ENCODE measurements at regions not wholly inside any gene's neighbourhood (a gene's known extent, or its start where the extent isn't known, plus 50 kb on each side); places are given as distances from the start of the nearest gene placed in this dataset.

DNA sequence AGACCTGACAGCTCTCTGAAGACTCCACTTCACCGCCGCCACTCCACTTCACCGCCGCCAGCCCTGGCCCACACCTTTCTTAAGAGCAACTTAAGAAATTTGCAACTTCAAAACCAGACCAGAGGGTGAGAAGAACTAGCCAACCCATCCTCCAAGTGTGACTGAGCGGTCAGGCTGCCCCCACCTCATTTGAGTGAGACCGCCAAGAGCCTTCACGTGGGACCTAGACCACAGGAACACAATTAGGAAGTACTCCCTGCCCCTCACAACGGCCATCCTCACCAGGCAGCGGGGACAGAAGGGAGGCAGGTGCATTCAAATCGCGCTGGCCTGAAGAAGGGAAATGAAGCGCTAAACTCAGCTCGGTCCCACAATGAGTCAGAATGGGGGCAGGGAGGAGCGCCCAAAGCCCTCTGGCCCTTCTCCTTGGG lies 156.8 kb upstream of the BCL6 start:
- 87 to 97% methylated on average over 11 to 12 of the region's 14 CpGs for WGBS, 2 experiments (ENCODE audit: insufficient coverage in 2 of 2)
- Histone ChIP-seq H3K36me3 (ENCODE audit: control insufficient read depth, insufficient read depth, low read length) (no peaks in the 10 kb centered on the region), H3K4me1 (ENCODE audit: control insufficient read depth, insufficient read depth, low read length, poor library complexity, severe bottlenecking) (no peaks in the 10 kb centered on the region), H3K4me3 (ENCODE audit: extremely low read depth, insufficient read depth, low read length, poor library complexity, severe bottlenecking) (no peak overlapping the region), H3K27ac (ENCODE audit: low read depth, low read length, severe bottlenecking) (no peak overlapping the region), H3K9me3 (ENCODE audit: control insufficient read depth, low read length) (no peaks in the 10 kb centered on the region)

DNA sequence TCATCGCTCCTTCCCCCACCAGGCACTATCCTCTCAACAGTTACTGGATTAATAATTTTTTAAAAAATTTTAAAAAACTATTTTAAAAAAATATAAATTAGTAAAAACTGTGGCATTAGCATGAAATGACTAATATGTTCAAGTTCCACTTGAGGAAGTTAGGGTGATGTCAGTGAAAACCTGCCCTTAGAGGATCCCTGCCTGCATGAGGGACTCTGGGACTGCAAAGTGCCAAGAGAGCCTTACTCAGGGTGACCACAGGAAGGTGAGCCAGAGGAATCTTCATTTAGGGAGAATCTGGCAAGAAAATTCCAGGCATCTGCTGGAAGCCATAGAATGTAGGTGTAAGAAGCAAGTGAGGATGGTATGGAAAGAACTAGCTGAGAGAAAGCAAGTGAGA lies 157.7 kb upstream of the BCL6 start:
- no peak overlapping the region for H3K27ac ChIP-seq (ENCODE audit: low read depth, low read length, severe bottlenecking)
- H3K4me1 ChIP-seq (ENCODE audit: control insufficient read depth, insufficient read depth, low read length, poor library complexity, severe bottlenecking) = no peaks in the 10 kb centered on the region
- H3K9me3 ChIP-seq (ENCODE audit: control insufficient read depth, low read length) = no peaks in the 10 kb centered on the region
- no peak overlapping the region for H3K4me3 ChIP-seq (ENCODE audit: extremely low read depth, insufficient read depth, low read length, poor library complexity, severe bottlenecking)
- no CpG with 5 or more reads among the region's 1 CpG for WGBS, 2 experiments (ENCODE audit: insufficient coverage in 2 of 2)
- H3K36me3 ChIP-seq (ENCODE audit: control insufficient read depth, insufficient read depth, low read length) = no peaks in the 10 kb centered on the region

DNA sequence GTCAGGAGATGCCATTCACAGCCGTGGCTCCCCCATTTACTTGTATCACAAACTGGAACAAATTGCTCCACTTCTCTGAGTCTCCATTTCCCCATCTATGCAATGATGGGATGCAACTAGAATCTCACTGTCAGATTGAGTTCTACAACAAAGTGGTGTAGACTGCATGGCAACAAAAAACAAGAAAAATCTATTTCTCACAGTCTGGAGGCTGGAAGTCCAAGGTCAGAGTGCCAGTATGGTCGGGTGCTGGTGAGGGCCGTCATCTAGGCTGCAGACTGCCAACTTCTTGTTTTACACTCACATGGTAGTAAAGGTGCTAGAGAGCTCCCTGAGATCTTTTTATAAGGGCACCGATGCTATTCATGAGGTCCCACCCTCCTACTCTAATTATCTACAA lies 158.4 kb upstream of the BCL6 start:
- Histone ChIP-seq H3K4me3 (ENCODE audit: extremely low read depth, insufficient read depth, low read length, poor library complexity, severe bottlenecking) (no peak overlapping the region), H3K9me3 (ENCODE audit: control insufficient read depth, low read length) (no peaks in the 10 kb centered on the region), H3K36me3 (ENCODE audit: control insufficient read depth, insufficient read depth, low read length) (no peaks in the 10 kb centered on the region), H3K27ac (ENCODE audit: low read depth, low read length, severe bottlenecking) (no peak overlapping the region), H3K4me1 (ENCODE audit: control insufficient read depth, insufficient read depth, low read length, poor library complexity, severe bottlenecking) (no peaks in the 10 kb centered on the region)
- 94 to 100% methylated on average over 1 to 2 of the region's 4 CpGs for WGBS, 2 experiments (ENCODE audit: insufficient coverage in 2 of 2)

DNA sequence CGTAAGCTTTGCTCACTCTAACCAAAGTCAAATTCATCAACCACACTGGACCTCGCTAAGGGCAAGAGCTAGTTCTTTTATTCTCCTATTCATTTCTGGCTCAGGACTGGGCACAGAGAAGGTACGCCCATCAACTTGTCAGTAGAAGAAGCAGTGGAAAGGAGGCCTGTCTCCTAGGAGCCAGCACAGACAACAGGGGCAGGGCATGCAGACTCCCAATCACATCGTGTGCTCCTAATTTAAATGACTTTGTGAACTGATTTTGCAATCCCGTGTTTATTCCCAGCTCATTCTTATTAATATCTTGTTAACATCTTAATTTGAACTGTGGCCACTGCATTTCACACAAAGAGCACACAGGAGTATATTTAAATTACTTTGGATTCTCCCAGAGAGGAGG lies 161.1 kb upstream of the BCL6 start:
- no peaks in the 10 kb centered on the region for H3K4me1 ChIP-seq (ENCODE audit: control insufficient read depth, insufficient read depth, low read length, poor library complexity, severe bottlenecking)
- H3K36me3 ChIP-seq (ENCODE audit: control insufficient read depth, insufficient read depth, low read length) = no peaks in the 10 kb centered on the region
- no peaks in the 10 kb centered on the region for H3K9me3 ChIP-seq (ENCODE audit: control insufficient read depth, low read length)
- H3K27ac ChIP-seq (ENCODE audit: low read depth, low read length, severe bottlenecking) = no peak overlapping the region
- WGBS, 2 experiments (ENCODE audit: insufficient coverage in 2 of 2) = 62 to 80% methylated on average over 2 to 3 of the region's 5 CpGs
- H3K4me3 ChIP-seq (ENCODE audit: extremely low read depth, insufficient read depth, low read length, poor library complexity, severe bottlenecking) = no peak overlapping the region

DNA sequence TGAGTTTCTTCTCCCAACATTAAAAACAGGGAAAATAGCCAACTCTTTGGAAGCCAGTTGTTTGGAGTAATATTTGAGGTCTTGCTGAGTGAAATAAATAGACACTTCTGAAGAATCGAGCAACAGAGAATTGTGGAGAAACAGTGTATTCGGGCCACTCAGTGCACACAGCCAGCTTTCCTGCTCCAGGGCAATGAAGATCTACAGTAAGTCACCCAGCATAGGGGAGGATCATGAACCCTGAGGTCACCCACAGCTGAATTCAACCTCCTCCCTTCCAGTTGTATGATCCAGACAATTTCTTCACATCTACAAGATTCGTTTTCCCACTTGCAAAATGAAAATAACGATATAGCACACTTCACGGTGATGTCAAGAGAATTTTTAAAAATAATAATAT lies 161.7 kb upstream of the BCL6 start:
- WGBS, 2 experiments (ENCODE audit: insufficient coverage in 2 of 2) = 94 to 100% methylated on average over 2 of the region's 5 CpGs
- H3K4me1 ChIP-seq (ENCODE audit: control insufficient read depth, insufficient read depth, low read length, poor library complexity, severe bottlenecking) = no peaks in the 10 kb centered on the region
- no peaks in the 10 kb centered on the region for H3K36me3 ChIP-seq (ENCODE audit: control insufficient read depth, insufficient read depth, low read length)
- no peak overlapping the region for H3K4me3 ChIP-seq (ENCODE audit: extremely low read depth, insufficient read depth, low read length, poor library complexity, severe bottlenecking)
- H3K27ac ChIP-seq (ENCODE audit: low read depth, low read length, severe bottlenecking) = no peak overlapping the region
- H3K9me3 ChIP-seq (ENCODE audit: control insufficient read depth, low read length) = no peaks in the 10 kb centered on the region

DNA sequence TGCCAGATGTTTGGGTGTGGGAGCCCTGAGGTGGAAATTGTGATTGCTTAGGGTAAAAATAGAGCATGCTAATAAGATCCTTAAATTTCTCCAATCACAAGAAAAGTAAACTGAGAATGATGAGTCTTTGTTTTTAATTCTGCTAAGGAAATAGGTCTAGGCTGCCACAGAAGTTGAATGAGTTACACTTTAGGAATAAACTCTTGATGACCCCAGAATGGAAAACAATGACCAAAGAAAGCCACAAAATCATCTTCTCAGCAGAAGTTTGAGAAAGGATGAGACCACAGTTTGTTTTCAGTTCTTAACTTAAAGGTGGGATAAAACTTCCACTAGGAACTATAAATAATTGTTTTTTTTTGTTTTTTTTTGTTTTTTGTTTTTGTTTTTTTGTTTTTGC lies 164.6 kb upstream of the BCL6 start:
- no peaks in the 10 kb centered on the region for H3K9me3 ChIP-seq (ENCODE audit: control insufficient read depth, low read length)
- no peaks in the 10 kb centered on the region for H3K36me3 ChIP-seq (ENCODE audit: control insufficient read depth, insufficient read depth, low read length)

DNA sequence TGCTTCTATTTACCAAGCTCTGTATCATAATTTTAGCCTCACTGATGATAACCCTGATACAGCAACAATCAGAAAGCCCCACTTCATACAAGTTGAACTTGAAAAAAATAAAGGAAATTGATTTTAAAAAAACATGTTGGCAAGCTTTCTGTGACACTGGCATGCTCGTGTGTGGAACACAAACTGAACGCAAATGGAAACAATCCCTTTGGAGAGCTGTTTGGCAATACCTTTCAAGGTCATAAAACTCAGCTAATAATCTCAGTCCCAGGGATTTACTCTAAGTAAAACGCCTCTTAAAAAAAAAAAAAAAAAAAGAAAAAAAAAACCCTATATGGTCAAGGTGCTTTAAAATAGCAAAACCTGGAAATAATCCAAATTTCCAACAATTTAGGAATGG lies 166.7 kb upstream of the BCL6 start:
- Histone ChIP-seq H3K36me3 (ENCODE audit: control insufficient read depth, insufficient read depth, low read length) (no peaks in the 10 kb centered on the region), H3K27ac (ENCODE audit: low read depth, low read length, severe bottlenecking) (no peak overlapping the region), H3K4me1 (ENCODE audit: control insufficient read depth, insufficient read depth, low read length, poor library complexity, severe bottlenecking) (peaks cover 11% of the 10 kb centered on the region), H3K4me3 (ENCODE audit: extremely low read depth, insufficient read depth, low read length, poor library complexity, severe bottlenecking) (no peak overlapping the region), H3K9me3 (ENCODE audit: control insufficient read depth, low read length) (no peaks in the 10 kb centered on the region)
- 90 to 94% methylated on average over 2 of the region's 3 CpGs for WGBS, 2 experiments (ENCODE audit: insufficient coverage in 2 of 2)

More for the DNA sequence above, 164.6 kb upstream of the BCL6 start:
- no peak overlapping the region for H3K4me3 ChIP-seq (ENCODE audit: extremely low read depth, insufficient read depth, low read length, poor library complexity, severe bottlenecking)
- no peak overlapping the region for H3K27ac ChIP-seq (ENCODE audit: low read depth, low read length, severe bottlenecking)
- peaks cover 11% of the 10 kb centered on the region for H3K4me1 ChIP-seq (ENCODE audit: control insufficient read depth, insufficient read depth, low read length, poor library complexity, severe bottlenecking)

DNA sequence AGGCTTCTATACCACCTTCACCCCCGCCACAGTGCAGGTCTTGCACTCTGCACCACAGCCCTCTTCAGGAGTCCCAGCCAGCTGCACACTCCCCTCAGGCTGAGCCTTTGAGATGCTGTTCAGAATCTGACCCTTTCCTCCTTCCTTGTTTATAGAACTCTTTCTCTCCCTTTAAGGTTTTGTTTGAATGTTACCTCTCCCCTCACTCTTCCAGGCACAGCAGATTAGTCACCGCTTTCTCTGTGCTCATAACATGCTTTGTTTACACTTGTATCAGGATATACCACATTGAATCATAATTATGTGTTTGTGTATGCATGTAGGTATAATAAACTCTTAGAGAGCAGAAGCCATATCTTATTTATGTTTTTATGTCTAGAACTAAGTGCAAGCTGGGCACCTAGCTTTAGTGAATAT lies 168.4 kb upstream of the BCL6 start:
- Histone ChIP-seq H3K9me3 (ENCODE audit: control insufficient read depth, low read length) (no peaks in the 10 kb centered on the region), H3K36me3 (ENCODE audit: control insufficient read depth, insufficient read depth, low read length) (no peaks in the 10 kb centered on the region), H3K4me1 (ENCODE audit: control insufficient read depth, insufficient read depth, low read length, poor library complexity, severe bottlenecking) (peaks cover 11% of the 10 kb centered on the region), H3K27ac (ENCODE audit: low read depth, low read length, severe bottlenecking) (no peak overlapping the region), H3K4me3 (ENCODE audit: extremely low read depth, insufficient read depth, low read length, poor library complexity, severe bottlenecking) (no peak overlapping the region)
- WGBS, 2 experiments (ENCODE audit: insufficient coverage in 2 of 2) = 100% methylated on average over 1 of the region's 2 CpGs

DNA sequence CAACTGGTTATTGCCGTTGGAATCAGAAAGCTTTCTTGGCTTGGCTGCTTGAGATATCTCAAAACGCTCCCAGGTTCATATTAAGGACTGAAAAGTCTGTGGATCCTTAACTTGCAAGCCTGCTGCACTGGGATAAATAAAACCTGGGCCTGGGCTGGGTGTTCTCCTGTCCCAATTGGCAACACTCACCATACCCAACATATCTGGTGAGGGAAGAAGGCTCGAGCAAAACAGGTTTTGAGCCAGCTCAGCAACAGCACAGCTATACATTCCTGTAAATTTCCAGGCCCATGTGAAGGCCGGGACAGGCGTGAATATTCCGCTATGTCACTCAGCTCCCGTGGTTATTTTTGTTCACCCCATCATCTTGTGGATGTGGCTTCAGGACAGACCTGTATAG lies 169.0 kb upstream of the BCL6 start:
- Histone ChIP-seq H3K36me3 (ENCODE audit: control insufficient read depth, insufficient read depth, low read length) (no peaks in the 10 kb centered on the region), H3K9me3 (ENCODE audit: control insufficient read depth, low read length) (no peaks in the 10 kb centered on the region), H3K4me3 (ENCODE audit: extremely low read depth, insufficient read depth, low read length, poor library complexity, severe bottlenecking) (no peak overlapping the region), H3K4me1 (ENCODE audit: control insufficient read depth, insufficient read depth, low read length, poor library complexity, severe bottlenecking) (peaks cover 11% of the 10 kb centered on the region), H3K27ac (ENCODE audit: low read depth, low read length, severe bottlenecking) (no peak overlapping the region)
- WGBS, 2 experiments (ENCODE audit: insufficient coverage in 2 of 2) = 85 to 90% methylated on average over 5 to 6 of the region's 7 CpGs

DNA sequence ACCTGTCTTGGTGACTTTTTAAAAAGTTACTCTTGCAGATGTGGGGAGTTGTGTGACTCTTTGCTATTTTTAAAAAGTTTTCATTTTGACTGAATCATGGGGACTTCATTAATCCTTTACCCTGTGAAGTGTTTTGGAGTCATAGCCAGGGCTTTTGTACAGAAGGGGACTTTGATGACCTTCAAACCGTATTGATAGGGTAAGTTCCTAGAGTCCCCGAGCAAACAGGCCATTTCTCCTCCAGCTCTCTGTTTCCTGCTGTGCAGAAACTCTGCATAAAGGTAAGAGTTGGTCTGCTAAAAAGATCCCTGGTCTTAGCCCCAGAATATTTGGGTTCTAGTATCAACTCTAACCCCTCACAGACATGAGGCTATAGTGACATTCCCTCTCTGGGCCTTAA lies 170.8 kb upstream of the BCL6 start:
- no peaks in the 10 kb centered on the region for H3K36me3 ChIP-seq (ENCODE audit: control insufficient read depth, insufficient read depth, low read length)
- WGBS, 2 experiments (ENCODE audit: insufficient coverage in 2 of 2) = 33% methylated on average over 1 of the region's 2 CpGs; no CpG with 5 or more reads in 1 of the 2 experiments
- H3K4me3 ChIP-seq (ENCODE audit: extremely low read depth, insufficient read depth, low read length, poor library complexity, severe bottlenecking) = no peak overlapping the region
- no peak overlapping the region for H3K27ac ChIP-seq (ENCODE audit: low read depth, low read length, severe bottlenecking)
- H3K9me3 ChIP-seq (ENCODE audit: control insufficient read depth, low read length) = no peaks in the 10 kb centered on the region
- peaks cover 11% of the 10 kb centered on the region for H3K4me1 ChIP-seq (ENCODE audit: control insufficient read depth, insufficient read depth, low read length, poor library complexity, severe bottlenecking)

DNA sequence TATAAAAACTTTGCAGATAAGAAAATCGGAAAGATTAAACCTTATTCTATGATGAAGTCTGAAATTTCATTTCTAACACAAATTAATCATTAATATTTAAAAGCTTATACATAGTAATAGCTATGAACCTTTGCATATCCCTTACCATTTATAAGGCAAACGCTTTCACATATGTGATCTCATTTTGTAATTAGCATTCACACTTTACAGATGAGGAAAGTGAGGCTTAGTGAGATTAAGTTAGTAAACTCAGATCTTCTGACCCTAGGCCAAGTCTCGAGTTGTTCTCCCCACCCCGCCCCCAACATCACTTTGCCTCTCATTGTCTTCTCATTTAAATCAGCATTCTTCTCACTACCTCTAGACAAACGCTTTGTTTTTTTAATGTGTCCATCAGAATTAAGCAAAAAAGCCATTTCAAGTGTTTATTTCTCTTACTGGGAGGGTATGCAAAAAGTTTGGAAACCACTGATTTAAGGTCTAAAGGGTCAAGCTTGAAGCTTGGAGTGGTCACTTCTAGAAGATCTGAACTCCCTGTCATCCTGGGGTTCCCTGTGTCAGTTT lies 172.9 kb upstream of the BCL6 start:
- Histone ChIP-seq H3K36me3 (ENCODE audit: control insufficient read depth, insufficient read depth, low read length) (no peaks in the 10 kb centered on the region), H3K4me1 (ENCODE audit: control insufficient read depth, insufficient read depth, low read length, poor library complexity, severe bottlenecking) (peaks cover 5% of the 10 kb centered on the region), H3K27ac (ENCODE audit: low read depth, low read length, severe bottlenecking) (no peak overlapping the region), H3K9me3 (ENCODE audit: control insufficient read depth, low read length) (no peaks in the 10 kb centered on the region), H3K4me3 (ENCODE audit: extremely low read depth, insufficient read depth, low read length, poor library complexity, severe bottlenecking) (no peak overlapping the region)
- WGBS, 2 experiments (ENCODE audit: insufficient coverage in 2 of 2) = no CpG with 5 or more reads among the region's 5 CpGs
